ENCODE measurements at regions not wholly inside any gene's neighbourhood (a gene's known extent, or its start where the extent isn't known, plus 50 kb on each side); places are given as distances from the start of the nearest gene placed in this dataset.
"Not testable (repeated sequence)": the region's sequence is repeated elsewhere in the genome, so short reads cannot be mapped to it uniquely, and the experiment has no call there.

- CTCF ChIA-PET: no interaction called here
- POLR2A ChIA-PET: no interaction called here
- no peak for TF ChIP-seq CTCF (IDR thresholded peaks at IDR 0.05)
- Mint-ChIP-seq H3K4me1 (no peaks in the 10 kb centered on the region), H3K36me3 (ENCODE audit: low read depth) (no peaks in the 10 kb centered on the region), H3K9me3 (no peaks in the 10 kb centered on the region), H3K27ac (no peak overlapping the region), H3K4me3 (no peak overlapping the region), H3K27me3 (peaks cover 13% of the 10 kb centered on the region)
- intact Hi-C loops (cut with micrococcal nuclease): no loop called here
- no peak for ATAC-seq (ENCODE audit: low read depth)
- no peak for DNase-seq
These were observed 120.6 kb downstream of the FCRL5 start for GRCh38 chr1:157431751-157432150.

- POLR2A ChIA-PET: no interaction called here
- ATAC-seq (ENCODE audit: low read depth) (no peak), DNase-seq (no peak)
- Mint-ChIP-seq H3K4me3 (no peak overlapping the region), H3K27me3 (peaks cover 8% of the 10 kb centered on the region), H3K4me1 (no peaks in the 10 kb centered on the region), H3K9me3 (no peaks in the 10 kb centered on the region), H3K36me3 (ENCODE audit: low read depth) (no peaks in the 10 kb centered on the region), H3K27ac (no peak overlapping the region)
- intact Hi-C loops (cut with micrococcal nuclease): no loop called here
- TF ChIP-seq CTCF (IDR thresholded peaks at IDR 0.05): no peak
- CTCF ChIA-PET: no interaction called here
These were observed 122.6 kb downstream of the FCRL5 start for GRCh38 chr1:157429601-157430240.

GRCh38 chr1:157423764-157424163 is 128.6 kb downstream of the FCRL5 start:
- DNase-seq; intact Hi-C loops (cut with micrococcal nuclease); H3K9me3 Mint-ChIP-seq; ATAC-seq (ENCODE audit: low read depth); H3K27ac Mint-ChIP-seq; H3K4me3 Mint-ChIP-seq; H3K36me3 Mint-ChIP-seq (ENCODE audit: low read depth); POLR2A ChIA-PET; H3K27me3 Mint-ChIP-seq; H3K4me1 Mint-ChIP-seq; CTCF ChIA-PET: not testable (repeated sequence)

- no peaks in the 10 kb centered on the region for H3K4me1 Mint-ChIP-seq
- intact Hi-C loops (cut with micrococcal nuclease): no loop called here
- no peak for DNase-seq
These were observed 132.3 kb downstream of the FCRL5 start for GRCh38 chr1:157419845-157420542.

GRCh38 chr1:157418659-157419058 is 133.7 kb downstream of the FCRL5 start:
- Mint-ChIP-seq H3K27me3 (peaks cover 21% of the 10 kb centered on the region), H3K36me3 (ENCODE audit: low read depth) (no peaks in the 10 kb centered on the region), H3K9me3 (no peaks in the 10 kb centered on the region), H3K4me3 (no peak overlapping the region), H3K27ac (no peak overlapping the region), H3K4me1 (no peaks in the 10 kb centered on the region)
- no peak for TF ChIP-seq CTCF (IDR thresholded peaks at IDR 0.05)
- no peak for ATAC-seq (ENCODE audit: low read depth)
- DNase-seq: no peak
- intact Hi-C loops (cut with micrococcal nuclease): no loop called here
- POLR2A ChIA-PET: no interaction called here
- CTCF ChIA-PET: no interaction called here

More at GRCh38 chr1:157419845-157420542, 132.3 kb downstream of the FCRL5 start:
- ChIA-PET POLR2A (no interaction called here), CTCF (no interaction called here)
- Mint-ChIP-seq H3K27ac (no peak overlapping the region), H3K27me3 (peaks cover 19% of the 10 kb centered on the region), H3K4me3 (no peak overlapping the region), H3K36me3 (ENCODE audit: low read depth) (no peaks in the 10 kb centered on the region), H3K9me3 (no peaks in the 10 kb centered on the region)
- TF ChIP-seq CTCF (IDR thresholded peaks at IDR 0.05): no peak
- ATAC-seq (ENCODE audit: low read depth): no peak

Data from activated B cell treated with CpG ODN at 0.5 μM for 24 hours (primary cell).